Mesenchymal stem cell (in vitro differentiated cells and primary cell): ENCODE measurements at regions not wholly inside any gene's neighbourhood (a gene's known extent, or its start where the extent isn't known, plus 50 kb on each side); places are given as distances from the start of the nearest gene placed in this dataset.
A peak's percentile ranks its signal among the peaks of the same experiment; 100 is the strongest.

Source experiments
- DNase-seq: peaks from one replicate; pipeline ENCODE4 v3.0.0-alpha.2; 2013
- H2AFZ ChIP-seq: one replicate; pipeline ENCODE4 v1.6.1; 2013; ENCODE audit warnings: low read depth, mild to moderate bottlenecking, control low read depth, inconsistent platforms, low read length, moderate library complexity
- H2AK5ac ChIP-seq: 2 replicates; pipeline ENCODE4 v1.6.1; 2013; ENCODE audit warnings: low read length, moderate library complexity, mild to moderate bottlenecking, inconsistent platforms; ENCODE audit not compliant: severe bottlenecking
- H2BK120ac ChIP-seq: one replicate; pipeline ENCODE4 v1.6.1; 2013; ENCODE audit warnings: low read depth, mild to moderate bottlenecking, inconsistent platforms, low read length, moderate library complexity
- H2BK12ac ChIP-seq, 2 experiments: one replicate each; pipeline ENCODE4 v1.6.1; 2013; ENCODE audit warnings: inconsistent platforms in 2 of 2, low read length in 2 of 2, mild to moderate bottlenecking in 2 of 2, moderate library complexity in 2 of 2, control low read depth in 1 of 2
- H2BK15ac ChIP-seq: one replicate; pipeline ENCODE4 v1.6.1; 2013; ENCODE audit warnings: mild to moderate bottlenecking, low read depth, inconsistent platforms; ENCODE audit not compliant: poor library complexity, severe bottlenecking
- H2BK5ac ChIP-seq: 2 replicates; pipeline ENCODE4 v1.6.1; 2013; ENCODE audit warnings: low read depth, mild to moderate bottlenecking, low read length, control low read depth, inconsistent platforms; ENCODE audit not compliant: poor library complexity, severe bottlenecking
- H3K14ac ChIP-seq, 2 experiments: one replicate each; pipeline ENCODE4 v1.6.1; 2013; ENCODE audit warnings: inconsistent platforms in 2 of 2, low read length in 2 of 2, control low read depth in 1 of 2, mild to moderate bottlenecking in 1 of 2, moderate library complexity in 1 of 2
- H3K18ac ChIP-seq, 2 experiments: one replicate each; pipeline ENCODE4 v1.6.1; 2013; ENCODE audit warnings: inconsistent platforms in 2 of 2, low read length in 2 of 2, control low read depth in 1 of 2, low read depth in 1 of 2, mild to moderate bottlenecking in 1 of 2
- H3K23ac ChIP-seq, 2 experiments: one replicate each; pipeline ENCODE4 v1.6.1; 2013; ENCODE audit warnings: inconsistent platforms in 2 of 2, low read length in 2 of 2, mild to moderate bottlenecking in 2 of 2, moderate library complexity in 2 of 2, control low read depth in 1 of 2
- H3K27ac ChIP-seq: 2 replicates; pipeline ENCODE4 v1.5.1; 2013; ENCODE audit warnings: mild to moderate bottlenecking, moderate library complexity, low read length, control low read depth, inconsistent platforms; ENCODE audit not compliant: poor library complexity, severe bottlenecking
- H3K27me3 ChIP-seq, 2 experiments: 2 replicates each; pipeline versions ENCODE4 v1.6.1 to v1.7.0; 2013; ENCODE audit warnings: low read length in 2 of 2, mild to moderate bottlenecking in 2 of 2, moderate library complexity in 2 of 2, control low read depth in 1 of 2, inconsistent platforms in 1 of 2; ENCODE audit not compliant: control insufficient read depth in 1 of 2, insufficient read depth in 1 of 2
- H3K36me3 ChIP-seq, 2 experiments: 2 replicates each; pipeline versions ENCODE4 v1.6.1 to v1.7.0; 2013; ENCODE audit warnings: low read length in 2 of 2, control low read depth in 1 of 2, inconsistent platforms in 1 of 2, low read depth in 1 of 2, mild to moderate bottlenecking in 1 of 2; ENCODE audit not compliant: insufficient read depth in 2 of 2, control insufficient read depth in 1 of 2
- H3K4ac ChIP-seq, 2 experiments: one replicate each; pipeline ENCODE4 v1.6.1; 2013; ENCODE audit warnings: inconsistent platforms in 2 of 2, low read length in 2 of 2, mild to moderate bottlenecking in 2 of 2, moderate library complexity in 2 of 2, control low read depth in 1 of 2, low read depth in 1 of 2
- H3K4me1 ChIP-seq: 2 replicates; pipeline ENCODE4 v1.6.1; 2013; ENCODE audit warnings: low read depth, low read length, control low read depth; ENCODE audit not compliant: control insufficient read depth, insufficient read depth
- H3K4me2 ChIP-seq: 2 replicates; pipeline ENCODE4 v1.6.1; 2013; ENCODE audit warnings: low read length, mild to moderate bottlenecking, inconsistent platforms; ENCODE audit not compliant: poor library complexity, severe bottlenecking
- H3K4me3 ChIP-seq, 2 experiments: 2 replicates each; pipeline versions ENCODE4 v1.5.1 to v1.7.0; 2013; ENCODE audit warnings: low read length in 2 of 2, mild to moderate bottlenecking in 2 of 2, control low read depth in 1 of 2, low read depth in 1 of 2; ENCODE audit not compliant: insufficient read depth in 1 of 2
- H3K79me1 ChIP-seq: replicated peaks from 2 replicates; pipeline ENCODE4 v1.6.1; 2013; ENCODE audit warnings: mild to moderate bottlenecking, control low read depth, low read length, inconsistent platforms; ENCODE audit not compliant: poor library complexity, severe bottlenecking
- H3K9ac ChIP-seq: 2 replicates; pipeline ENCODE4 v1.7.0; 2013; ENCODE audit warnings: mild to moderate bottlenecking, low read length, moderate library complexity
- H3K9me3 ChIP-seq: 2 replicates; pipeline ENCODE4 v1.7.0; 2013; ENCODE audit warnings: mild to moderate bottlenecking, low read length; ENCODE audit not compliant: control insufficient read depth
- H4K8ac ChIP-seq: one replicate; pipeline ENCODE4 v1.6.1; 2013; ENCODE audit warnings: inconsistent platforms, mild to moderate bottlenecking, low read length, moderate library complexity
- H4K91ac ChIP-seq: one replicate; pipeline ENCODE4 v1.6.1; 2013; ENCODE audit warnings: mild to moderate bottlenecking, low read length, inconsistent platforms
- WGBS: methylation state at CpG from one replicate; pipeline ENCODE4 v1.1.7; 2013; ENCODE audit warnings: mixed read lengths; 5-methylcytosine and 5-hydroxymethylcytosine counted together

- Histone ChIP-seq H3K14ac (no peak overlapping the region), H3K27me3 (no peaks in the 10 kb centered on the region)
Observed at GRCh38 chr4:90007494-90008167, 113.0 kb downstream of the MMRN1 start.

GRCh38 chr4:90012918-90013317 is 114.3 kb upstream of the CCSER1 start:
- Histone ChIP-seq H2AK5ac (no peak overlapping the region), H2BK120ac (no peak overlapping the region), H3K4me1 (no peaks in the 10 kb centered on the region), H3K27ac (no peak overlapping the region), H2BK15ac (no peak overlapping the region), H3K18ac (no peak overlapping the region), H3K23ac (no peak overlapping the region), H2BK12ac (no peak overlapping the region), H3K9me3 (no peaks in the 10 kb centered on the region), H4K8ac (no peak overlapping the region), H3K14ac (no peak overlapping the region), H3K36me3 (no peaks in the 10 kb centered on the region), H4K91ac (no peak overlapping the region), H3K4me2 (no peak overlapping the region), H3K4me3 (no peak overlapping the region), H3K4ac (no peak overlapping the region), H3K27me3 (no peaks in the 10 kb centered on the region), H2AFZ (no peak overlapping the region), H3K79me1 (no peaks in the 10 kb centered on the region), H2BK5ac (no peak overlapping the region), H3K9ac (no peak overlapping the region)
- 90% methylated on average over 4 of the region's 4 CpGs for WGBS
- DNase-seq, result no peak

More at GRCh38 chr4:90007494-90008167, 113.0 kb downstream of the MMRN1 start:
- Histone ChIP-seq H3K4me3 (no peak overlapping the region), H3K9ac (no peak overlapping the region), H4K91ac (no peak overlapping the region), H3K79me1 (no peaks in the 10 kb centered on the region), H3K27ac (no peak overlapping the region), H3K4me1 (peaks cover 2% of the 10 kb centered on the region), H3K9me3 (no peaks in the 10 kb centered on the region), H3K23ac (no peak overlapping the region), H3K4me2 (no peak overlapping the region), H3K18ac (no peak overlapping the region), H2BK5ac (no peak overlapping the region), H2BK12ac (no peak overlapping the region), H2BK15ac (no peak overlapping the region), H3K36me3 (no peaks in the 10 kb centered on the region), H2AK5ac (no peak overlapping the region), H4K8ac (no peak overlapping the region), H2AFZ (no peak overlapping the region), H2BK120ac (no peak overlapping the region), H3K4ac (no peak overlapping the region)
- WGBS, result 79% methylated on average over 3 of the region's 3 CpGs
- no peak for DNase-seq

GRCh38 chr4:90024519-90024918 is 102.7 kb upstream of the CCSER1 start:
- no peak overlapping the region for H3K4ac ChIP-seq
- no peak overlapping the region for H2BK120ac ChIP-seq
- no peak overlapping the region for H3K14ac ChIP-seq
- no peaks in the 10 kb centered on the region for H3K79me1 ChIP-seq
- H4K8ac ChIP-seq, result no peak overlapping the region
- no CpG with 5 or more reads among the region's 1 CpG for WGBS
- H3K27me3 ChIP-seq, result no peaks in the 10 kb centered on the region
- H3K23ac ChIP-seq, result no peak overlapping the region
- H2AFZ ChIP-seq, result no peak overlapping the region
- H2BK15ac ChIP-seq, result no peak overlapping the region
- H3K9me3 ChIP-seq, result no peaks in the 10 kb centered on the region
- no peaks in the 10 kb centered on the region for H3K4me1 ChIP-seq
- no peak overlapping the region for H4K91ac ChIP-seq
- no peak overlapping the region for H3K18ac ChIP-seq
- no peak overlapping the region for H3K9ac ChIP-seq
- H3K4me3 ChIP-seq, result no peak overlapping the region
- no peak overlapping the region for H2BK5ac ChIP-seq
- no peaks in the 10 kb centered on the region for H3K36me3 ChIP-seq
- DNase-seq, result no peak
- H2BK12ac ChIP-seq, result no peak overlapping the region
- H2AK5ac ChIP-seq, result no peak overlapping the region
- H3K27ac ChIP-seq, result no peak overlapping the region
- H3K4me2 ChIP-seq, result no peak overlapping the region

GRCh38 chr4:90025248-90025647 is 101.9 kb upstream of the CCSER1 start:
- H4K8ac ChIP-seq, result no peak overlapping the region
- 46% methylated on average over 1 of the region's 1 CpG for WGBS

More at GRCh38 chr4:90025248-90025647, 101.9 kb upstream of the CCSER1 start:
- H3K4ac ChIP-seq, result no peak overlapping the region
- no peak overlapping the region for H3K9ac ChIP-seq
- no peaks in the 10 kb centered on the region for H3K27me3 ChIP-seq
- no peak overlapping the region for H4K91ac ChIP-seq
- H2AFZ ChIP-seq, result no peak overlapping the region
- H3K4me2 ChIP-seq, result no peak overlapping the region
- peak; percentile 17 for DNase-seq
- no peaks in the 10 kb centered on the region for H3K4me1 ChIP-seq
- no peaks in the 10 kb centered on the region for H3K36me3 ChIP-seq
- H3K9me3 ChIP-seq, result no peaks in the 10 kb centered on the region
- H3K27ac ChIP-seq, result no peak overlapping the region
- no peak overlapping the region for H3K23ac ChIP-seq
- H3K4me3 ChIP-seq, result no peak overlapping the region
- no peak overlapping the region for H2BK5ac ChIP-seq
- no peak overlapping the region for H2AK5ac ChIP-seq
- no peak overlapping the region for H2BK120ac ChIP-seq
- no peak overlapping the region for H2BK15ac ChIP-seq
- no peak overlapping the region for H3K14ac ChIP-seq
- H3K18ac ChIP-seq, result no peak overlapping the region
- H3K79me1 ChIP-seq, result no peaks in the 10 kb centered on the region
- H2BK12ac ChIP-seq, result no peak overlapping the region
